H54 (cell line): ENCODE measurements at regions not wholly inside any gene's neighbourhood (a gene's known extent, or its start where the extent isn't known, plus 50 kb on each side); places are given as distances from the start of the nearest gene placed in this dataset.
"Not testable (repeated sequence)": the region's sequence is repeated elsewhere in the genome, so short reads cannot be mapped to it uniquely, and the experiment has no call there.

Experiments used
- DNase-seq: peaks from one replicate; pipeline ENCODE4 v3.0.0; 2011; ENCODE audit warnings: low spot score, mixed read lengths; ENCODE audit not compliant: insufficient read length
- FAIRE-seq: peaks from 3 replicates; lab custom pipeline; 2011; peaks lifted over from hg19 to GRCh38; lab: Jason Lieb, UNC
- POLR2A ChIP-seq: IDR thresholded peaks from 2 replicates; pipeline ENCODE4 v1.6.1; 2011; ENCODE audit warnings: low read depth, mild to moderate bottlenecking, low read length

DNA sequence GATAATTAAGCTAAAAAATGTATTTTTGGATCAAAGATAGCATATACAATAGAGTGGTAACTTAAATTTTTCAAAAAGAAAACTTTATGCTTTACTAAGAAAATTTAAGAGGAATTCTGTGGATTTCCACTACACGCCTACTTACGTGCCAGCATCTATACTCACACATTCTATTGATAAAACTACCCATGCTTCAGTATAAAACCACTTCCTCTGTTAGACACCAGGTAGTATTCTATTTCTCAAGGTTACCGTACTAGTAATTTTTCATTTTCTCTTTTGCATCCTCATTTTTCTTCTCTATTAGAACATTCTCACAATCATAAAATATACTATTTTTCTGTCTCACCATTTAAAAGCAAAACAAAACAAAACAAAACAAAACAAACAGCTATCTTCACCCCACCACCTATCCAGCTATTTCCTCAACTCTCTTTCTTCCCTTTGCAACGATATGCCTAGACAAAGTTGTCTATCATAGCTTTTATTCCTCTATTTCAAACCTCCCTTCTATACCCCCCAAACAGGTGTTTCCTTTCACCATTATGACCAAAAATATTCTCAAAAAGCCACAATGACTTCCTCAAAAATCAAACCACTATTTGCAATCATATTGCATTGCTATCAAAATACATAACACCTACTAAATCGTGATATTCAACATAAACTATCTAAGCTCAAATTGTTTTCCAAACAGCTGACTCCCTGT, 1652.0 kb downstream of the MRPL39 start:
- no peak for TF ChIP-seq POLR2A
- no peak for DNase-seq
- no peak for FAIRE-seq

DNA sequence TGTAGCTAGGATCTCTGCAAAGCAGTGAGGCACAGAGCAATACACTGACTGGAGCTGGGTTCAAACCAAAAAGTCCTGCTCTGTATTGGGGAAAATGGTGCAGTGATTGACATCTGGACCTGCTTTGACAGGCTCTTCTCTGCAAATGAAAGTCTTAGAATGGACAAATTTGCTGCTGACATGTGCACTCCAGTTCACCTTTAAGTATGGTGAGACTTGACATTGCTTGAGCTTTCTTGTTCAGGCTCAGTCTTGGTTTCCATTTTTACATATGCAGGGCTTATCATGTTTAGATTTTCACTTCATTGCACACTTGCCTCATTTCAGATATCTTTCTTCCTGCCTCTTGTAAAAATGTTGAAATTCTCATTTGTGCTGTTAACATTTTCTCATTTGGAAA, 1655.0 kb downstream of the MRPL39 start:
- no peak for DNase-seq

DNA sequence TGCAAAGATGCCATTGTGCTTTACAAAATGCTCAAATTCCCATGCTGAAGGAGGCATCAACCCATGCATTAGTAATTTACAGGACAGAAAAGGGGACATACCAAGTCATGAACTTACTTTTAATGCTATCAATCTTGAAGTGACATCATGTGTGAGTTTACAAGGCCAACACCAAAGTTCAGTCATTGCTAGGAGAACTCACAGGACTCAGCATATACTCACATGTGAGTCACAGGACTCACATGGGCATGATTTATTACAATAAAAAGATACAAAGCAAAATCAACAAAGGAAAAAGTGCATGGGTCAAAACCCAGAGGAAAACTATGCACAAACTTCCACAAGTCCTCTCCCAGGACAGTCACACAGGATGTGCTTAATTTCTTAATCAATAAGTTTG, 1656.0 kb downstream of the MRPL39 start:
- DNase-seq (no peak), FAIRE-seq (no peak)
- no peak for TF ChIP-seq POLR2A

More for the DNA sequence above, 1655.0 kb downstream of the MRPL39 start:
- no peak for TF ChIP-seq POLR2A
- no peak for FAIRE-seq

DNA sequence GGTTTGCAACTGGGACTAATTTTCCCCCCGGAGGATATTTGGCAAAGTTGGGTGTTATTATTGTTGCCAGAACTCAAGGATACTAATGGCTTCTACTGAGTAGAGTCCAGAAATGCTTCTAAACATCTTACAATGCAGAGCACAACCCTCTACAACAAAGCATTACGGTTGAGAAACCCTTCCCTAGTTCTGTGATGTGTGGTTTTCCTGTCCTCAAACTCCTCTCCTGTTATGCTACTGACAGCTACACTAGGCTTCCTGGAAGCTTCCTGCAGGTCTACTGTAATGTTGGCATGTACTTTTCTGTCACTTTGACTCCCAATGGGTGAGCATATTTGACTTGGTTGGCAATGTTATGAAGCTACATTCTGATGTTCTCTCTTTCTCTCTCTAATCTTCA, 1656.9 kb downstream of the MRPL39 start:
- FAIRE-seq (no peak), DNase-seq (no peak)
- TF ChIP-seq POLR2A = no peak

DNA sequence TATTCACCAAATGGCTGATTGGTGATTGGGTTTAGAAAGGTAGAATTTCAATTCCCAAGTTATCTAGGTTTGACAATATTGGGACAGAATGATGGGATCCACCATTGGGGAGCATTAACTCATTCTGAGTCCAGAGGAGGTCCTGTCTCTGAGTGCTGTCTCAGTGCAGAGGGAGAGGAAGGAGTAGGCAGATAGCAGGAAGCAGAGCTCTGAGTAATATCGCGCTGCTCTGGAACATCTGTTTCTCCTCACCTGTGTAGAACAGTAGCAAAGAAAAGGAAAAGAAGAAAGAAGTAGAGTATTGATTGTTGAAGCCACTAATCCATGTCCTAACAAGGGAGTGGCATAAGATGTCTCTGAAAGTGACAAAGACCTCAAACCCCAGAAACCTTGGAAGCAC, 1657.8 kb downstream of the MRPL39 start:
- no peak for TF ChIP-seq POLR2A
- DNase-seq = no peak
- FAIRE-seq = no peak

DNA sequence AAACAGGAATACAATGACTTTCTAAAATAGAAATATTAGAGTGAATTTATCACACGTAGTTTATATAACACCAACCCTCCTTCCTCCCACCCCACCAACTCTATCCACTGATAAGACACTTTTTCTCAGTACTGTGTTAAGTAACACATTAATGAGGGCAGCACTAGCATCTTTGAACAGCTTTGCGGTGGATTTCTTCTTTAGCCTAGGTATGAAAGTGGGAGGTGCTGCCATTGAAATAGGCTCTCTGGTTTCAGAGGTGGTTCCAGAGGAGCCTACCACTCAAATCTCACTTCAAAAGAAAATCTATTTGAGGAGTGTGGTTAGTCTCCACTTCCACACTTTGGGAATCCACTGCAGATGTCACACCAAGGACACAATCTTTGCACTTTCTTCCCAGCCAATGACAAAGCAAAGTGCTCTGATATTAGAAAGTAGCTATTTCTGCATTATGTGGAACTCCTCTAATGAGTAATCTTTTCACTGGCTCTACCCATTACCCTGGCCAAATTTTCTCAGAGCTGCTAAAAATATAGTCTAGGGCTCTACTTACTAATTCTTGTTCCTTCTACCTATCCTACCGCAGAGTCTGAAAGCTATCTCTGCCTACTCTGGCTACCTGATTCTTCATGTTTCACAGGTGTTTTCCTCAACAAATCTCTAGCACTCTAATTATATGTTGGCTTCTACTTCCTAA, 1667.8 kb downstream of the MRPL39 start:
- no peak for FAIRE-seq
- TF ChIP-seq POLR2A = no peak
- no peak for DNase-seq

DNA sequence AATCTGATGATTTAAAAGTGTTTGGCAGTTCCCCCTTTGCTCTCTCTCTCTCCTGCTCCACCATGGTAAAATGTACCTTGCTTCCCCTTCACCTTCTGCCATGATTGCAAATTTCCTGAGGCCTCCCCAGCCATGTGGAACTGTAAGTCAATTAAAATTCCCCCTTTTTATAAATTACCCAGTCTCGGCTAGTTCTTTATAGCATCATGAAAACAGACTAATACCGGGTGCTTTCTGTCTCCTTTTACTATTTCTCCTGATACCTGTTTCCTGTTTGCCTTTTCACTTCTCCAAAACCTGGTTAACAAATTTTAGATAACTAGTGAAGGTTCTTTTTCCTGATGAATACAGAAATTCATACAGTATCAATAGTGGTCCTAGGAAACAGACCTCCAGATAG, 1670.3 kb downstream of the MRPL39 start:
- no peak for TF ChIP-seq POLR2A
- no peak for DNase-seq
- no peak for FAIRE-seq

DNA sequence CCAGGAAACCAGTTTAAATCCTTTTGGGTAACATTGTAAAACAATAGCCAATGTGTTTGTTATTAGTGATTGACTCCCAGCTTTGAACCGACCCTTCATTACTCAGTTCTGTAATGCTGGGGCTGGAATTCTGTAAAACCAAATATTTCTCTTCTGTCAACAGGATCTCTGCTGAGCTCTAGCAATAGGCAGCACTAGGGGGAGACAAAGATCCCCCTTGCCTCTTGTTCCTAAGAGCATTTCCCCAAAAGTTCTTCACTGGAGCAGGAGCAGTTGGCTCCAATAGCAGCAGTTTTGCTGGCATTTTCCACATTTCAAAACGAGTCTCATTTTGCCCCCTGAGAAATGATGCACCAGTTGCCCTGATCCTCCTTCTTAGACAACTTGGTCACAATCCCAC, 1671.1 kb downstream of the MRPL39 start:
- no peak for FAIRE-seq
- DNase-seq = no peak
- TF ChIP-seq POLR2A = no peak

DNA sequence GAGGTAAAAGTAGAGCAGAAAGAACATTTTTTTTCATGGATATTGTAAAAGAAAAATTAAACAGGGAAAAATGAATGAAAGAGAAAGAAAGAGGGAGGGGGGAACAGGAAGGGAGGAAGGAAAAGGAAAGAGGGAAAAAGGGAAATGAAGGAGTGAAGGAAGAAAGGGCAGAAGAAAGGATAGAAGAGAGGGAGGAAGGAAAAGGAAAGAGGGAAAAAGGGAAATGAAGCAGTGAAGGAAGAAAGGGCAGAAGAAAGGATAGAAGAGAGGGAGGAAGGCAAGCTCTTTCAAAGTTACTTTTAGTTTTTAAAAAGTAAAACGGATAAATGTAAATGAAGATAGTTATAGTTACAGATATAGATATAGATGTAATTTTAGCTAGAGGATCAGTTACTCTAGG, 1676.7 kb downstream of the MRPL39 start:
- FAIRE-seq (no peak), DNase-seq (no peak)
- TF ChIP-seq POLR2A = no peak

DNA sequence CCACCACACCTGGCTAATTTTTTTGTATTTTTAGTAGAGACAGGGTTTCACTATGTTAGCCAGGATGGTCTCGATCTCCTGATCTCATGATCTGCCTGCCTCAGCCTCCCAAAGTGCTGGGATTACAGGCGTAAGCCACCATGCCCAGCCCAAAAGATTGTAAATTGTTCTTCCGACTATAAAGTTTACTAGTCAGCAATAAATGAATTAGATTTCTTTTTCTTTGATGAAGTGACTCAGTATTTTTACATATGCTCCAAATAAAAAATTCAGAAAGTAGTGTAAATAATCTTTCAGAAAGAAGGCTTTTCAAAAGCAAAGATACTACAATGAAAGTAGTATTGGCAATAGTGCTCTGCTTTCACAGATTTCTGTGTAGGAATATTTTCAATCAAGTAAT, 1680.9 kb downstream of the MRPL39 start:
- not testable (repeated sequence) for FAIRE-seq, DNase-seq

DNA sequence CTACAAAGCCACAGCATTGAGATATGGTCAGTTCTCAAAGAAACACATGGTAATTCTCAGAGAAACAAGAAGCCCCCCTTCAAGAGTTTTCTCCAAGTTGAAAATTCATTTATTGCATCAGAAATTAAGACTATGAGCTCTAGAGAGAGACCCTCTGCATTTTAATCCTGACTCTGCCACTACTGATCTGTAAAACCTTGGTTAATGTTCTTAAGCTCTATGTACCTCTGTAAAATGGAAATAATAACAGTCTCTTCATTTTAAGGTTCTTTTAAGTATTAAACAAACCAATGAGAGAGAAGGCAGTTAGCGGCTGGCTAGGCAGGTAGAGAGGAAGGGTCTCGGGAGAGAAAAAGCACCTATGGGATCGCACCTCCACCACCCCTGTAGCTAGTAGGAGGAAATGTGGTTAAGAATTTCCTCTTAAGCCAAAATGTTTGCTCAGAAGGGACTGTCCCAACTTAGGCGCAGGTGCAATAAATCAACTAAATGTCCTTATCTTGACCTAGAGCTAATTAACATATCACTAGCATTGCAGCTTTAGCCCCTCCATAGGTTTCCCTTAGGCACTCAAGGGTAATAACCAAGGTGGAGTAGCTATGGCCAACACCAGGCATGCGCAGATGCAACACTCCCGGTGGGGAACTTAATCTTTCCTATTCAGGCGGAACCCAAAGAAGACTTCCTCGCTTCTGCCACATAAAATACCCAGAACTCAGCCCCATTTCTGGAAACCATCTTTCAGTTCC, 1685.4 kb downstream of the MRPL39 start:
- FAIRE-seq = no peak
- DNase-seq = no peak
- TF ChIP-seq POLR2A = no peak

DNA sequence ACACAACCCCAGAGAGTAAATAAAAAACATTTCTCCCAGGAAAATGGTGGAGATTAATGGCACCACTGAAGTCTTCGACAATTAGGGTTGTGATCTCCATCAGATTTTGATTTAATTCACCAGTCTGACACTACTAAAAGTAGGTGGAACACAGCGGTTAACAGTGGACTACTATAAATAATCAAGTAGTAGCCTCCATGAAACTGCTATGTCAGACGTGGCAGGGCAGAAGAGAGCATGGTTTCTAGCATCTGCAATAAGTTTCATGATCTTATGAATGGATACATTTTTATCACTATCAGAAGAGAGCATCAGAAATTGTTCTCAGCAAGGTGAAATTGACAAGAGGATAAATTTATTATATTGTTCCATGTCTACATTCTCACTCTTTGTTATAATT, 1706.6 kb downstream of the MRPL39 start:
- TF ChIP-seq POLR2A = no peak
- FAIRE-seq (no peak), DNase-seq (no peak)

DNA sequence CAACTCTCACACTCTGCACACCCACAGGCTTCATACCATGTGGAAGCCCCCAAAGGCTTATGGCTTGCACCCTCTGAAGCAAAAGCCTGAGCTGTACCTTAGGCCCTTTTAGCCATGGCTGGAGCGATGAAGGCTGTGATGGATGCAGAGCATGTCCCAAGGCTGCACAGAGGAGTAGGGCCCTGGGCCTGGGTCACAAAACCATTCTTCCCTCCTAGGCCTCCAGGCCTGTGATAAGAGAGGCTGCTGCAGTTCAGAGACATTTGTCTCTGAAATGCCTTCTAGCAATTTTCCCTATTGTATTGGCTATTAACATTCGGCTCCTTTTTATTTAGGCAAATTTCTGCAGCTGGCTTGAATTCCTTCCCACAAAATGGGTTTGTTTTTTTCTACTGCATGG, 1707.7 kb downstream of the MRPL39 start:
- TF ChIP-seq POLR2A = no peak
- FAIRE-seq = no peak
- DNase-seq = no peak

DNA sequence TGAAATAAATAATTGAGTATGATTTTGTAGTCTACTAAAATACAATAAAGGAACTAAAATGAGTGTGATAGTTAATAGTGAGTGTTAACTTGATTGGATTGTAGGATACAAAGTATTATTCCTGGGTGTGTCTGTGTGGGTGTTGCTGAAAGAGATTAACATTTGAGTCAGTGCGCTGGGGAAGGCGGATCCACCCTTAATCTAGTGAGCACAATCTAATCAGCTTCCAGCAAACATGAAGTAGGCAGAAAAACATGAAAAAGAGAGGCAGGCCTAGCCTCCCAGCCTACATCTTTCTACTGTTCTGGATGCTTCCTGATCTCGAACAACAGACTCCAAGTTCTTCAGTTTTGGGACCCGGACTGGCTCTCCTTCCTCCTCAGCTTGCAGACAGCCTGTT, 1716.6 kb downstream of the MRPL39 start:
- TF ChIP-seq POLR2A = no peak
- DNase-seq = no peak
- FAIRE-seq = no peak
